IPS-NIHi11 (cell line): ENCODE measurements at regions not wholly inside any gene's neighbourhood (a gene's known extent, or its start where the extent isn't known, plus 50 kb on each side); places are given as distances from the start of the nearest gene placed in this dataset.

Experiments
- DNase-seq: peaks from one replicate; pipeline ENCODE4 v3.0.0; 2012; ENCODE audit warnings: mixed read lengths, low spot score

- DNase-seq = no peak
Observed at GRCh38 chr7:93646538-93646937, 72.0 kb upstream of the CALCR start.

- DNase-seq = no peak
Observed at GRCh38 chr7:93636276-93636675, 61.8 kb upstream of the CALCR start.

- no peak for DNase-seq
Observed at GRCh38 chr7:93632371-93632770, 57.8 kb upstream of the CALCR start.

GRCh38 chr7:93629291-93629801, 54.8 kb upstream of the CALCR start:
- DNase-seq = no peak

- DNase-seq = no peak
Observed at GRCh38 chr7:93626869-93627268, 52.3 kb upstream of the CALCR start.
